Muscle of leg (tissue), 3 donors: ENCODE measurements at regions not wholly inside any gene's neighbourhood (a gene's known extent, or its start where the extent isn't known, plus 50 kb on each side); places are given as distances from the start of the nearest gene placed in this dataset.

Experiments used
- DNase-seq: peaks from one replicate; pipeline ENCODE4 v3.0.0; 2013
- H3K27ac ChIP-seq: one replicate; pipeline ENCODE4 v1.5.1; 2013; ENCODE audit warnings: mild to moderate bottlenecking, low read length, control low read depth
- H3K27me3 ChIP-seq: one replicate; pipeline ENCODE4 v1.6.1; 2013; ENCODE audit warnings: low read length; ENCODE audit not compliant: control insufficient read depth, insufficient read depth
- H3K36me3 ChIP-seq: one replicate; pipeline ENCODE4 v1.6.1; 2013; ENCODE audit warnings: low read length; ENCODE audit not compliant: control insufficient read depth, insufficient read depth
- H3K4me1 ChIP-seq: one replicate; pipeline ENCODE4 v1.6.1; 2013; ENCODE audit warnings: low read length; ENCODE audit not compliant: control insufficient read depth, insufficient read depth
- H3K4me3 ChIP-seq: one replicate; pipeline ENCODE4 v1.5.1; 2013; ENCODE audit warnings: low read length, control low read depth
- H3K9me3 ChIP-seq: replicated peaks from 2 replicates; pipeline ENCODE4 v1.6.1; 2013; ENCODE audit warnings: low read depth, low read length; ENCODE audit not compliant: control insufficient read depth
- WGBS: methylation state at CpG from one replicate; pipeline ENCODE4 v1.1.5; 2013; ENCODE audit warnings: missing lambda C conversion rate; ENCODE audit not compliant: insufficient coverage; 5-methylcytosine and 5-hydroxymethylcytosine counted together

DNA sequence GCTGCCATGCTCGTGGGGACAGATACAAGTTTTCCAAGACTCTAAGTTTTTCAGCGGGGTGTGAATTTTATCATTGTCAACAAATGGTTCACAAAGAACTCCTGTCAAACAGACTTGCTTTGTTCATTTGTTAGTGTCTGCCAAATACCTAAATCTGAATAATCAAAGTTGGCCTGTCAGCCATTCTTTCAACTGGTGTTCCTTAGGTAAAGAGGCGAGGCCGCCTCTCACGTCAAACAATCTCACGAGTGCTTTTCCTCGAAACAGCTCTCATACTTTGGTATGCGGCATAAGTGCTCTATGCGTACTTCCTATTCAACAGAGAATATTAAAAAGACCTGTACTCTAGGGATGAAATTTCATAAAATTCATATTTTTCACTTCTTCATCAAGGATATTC lies 51.4 kb upstream of the KANK4 start:
- Histone ChIP-seq H3K4me1 (peaks cover 4% of the 10 kb centered on the region), H3K36me3 (no peaks in the 10 kb centered on the region), H3K27ac (no peak overlapping the region), H3K27me3 (no peaks in the 10 kb centered on the region), H3K9me3 (peaks cover 3% of the 10 kb centered on the region), H3K4me3 (no peak overlapping the region)
- DNase-seq = no peak
- WGBS = no CpG with 5 or more reads among the region's 9 CpGs

DNA sequence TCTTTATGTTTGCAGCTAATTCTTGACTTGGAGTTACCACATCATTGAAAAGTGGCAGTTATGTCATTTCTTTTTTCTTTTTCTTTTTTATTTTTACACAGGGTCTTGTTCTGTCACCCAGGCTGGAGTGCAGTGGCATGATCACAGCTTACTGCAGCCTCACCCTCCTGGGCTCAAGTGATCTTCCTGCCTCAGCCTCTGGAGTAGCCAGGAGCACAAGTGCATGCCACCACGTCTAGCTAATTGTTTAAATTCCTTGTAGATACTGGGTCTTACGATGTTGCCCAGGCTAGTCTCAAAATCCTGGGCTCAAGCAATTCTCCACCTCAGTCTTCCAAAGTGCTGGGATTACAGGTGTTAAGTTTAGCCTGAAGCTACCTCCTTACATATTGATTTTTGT lies 52.1 kb upstream of the KANK4 start:
- WGBS = no CpG with 5 or more reads among the region's 2 CpGs
- Histone ChIP-seq H3K27ac (no peak overlapping the region), H3K9me3 (peaks cover 3% of the 10 kb centered on the region), H3K36me3 (no peaks in the 10 kb centered on the region), H3K27me3 (no peaks in the 10 kb centered on the region), H3K4me1 (peaks cover 4% of the 10 kb centered on the region), H3K4me3 (no peak overlapping the region)
- DNase-seq = no peak

DNA sequence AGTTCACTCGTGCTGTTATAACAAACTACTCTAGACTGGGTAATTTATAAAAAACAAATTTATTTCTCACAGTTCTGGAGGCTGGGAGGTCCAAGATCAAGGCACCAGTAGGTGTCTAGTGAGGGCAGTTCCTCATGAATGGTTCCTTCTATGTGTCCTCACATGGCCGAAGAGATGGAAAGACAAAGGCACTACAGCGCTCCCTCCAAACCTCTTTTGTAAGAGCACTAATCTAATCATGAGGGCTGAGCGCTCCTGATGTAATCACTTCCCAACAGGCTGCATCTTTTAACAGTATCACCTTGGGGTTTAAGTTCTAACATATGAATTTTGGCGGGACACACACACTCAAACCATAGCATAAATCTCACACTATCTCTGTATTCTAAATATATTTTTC lies 54.0 kb upstream of the KANK4 start:
- no peak overlapping the region for H3K27ac ChIP-seq
- peaks cover 13% of the 10 kb centered on the region for H3K4me1 ChIP-seq
- no peak for DNase-seq
- H3K4me3 ChIP-seq = no peak overlapping the region
- H3K36me3 ChIP-seq = no peaks in the 10 kb centered on the region
- no peaks in the 10 kb centered on the region for H3K9me3 ChIP-seq
- H3K27me3 ChIP-seq = no peaks in the 10 kb centered on the region
- no CpG with 5 or more reads among the region's 5 CpGs for WGBS

DNA sequence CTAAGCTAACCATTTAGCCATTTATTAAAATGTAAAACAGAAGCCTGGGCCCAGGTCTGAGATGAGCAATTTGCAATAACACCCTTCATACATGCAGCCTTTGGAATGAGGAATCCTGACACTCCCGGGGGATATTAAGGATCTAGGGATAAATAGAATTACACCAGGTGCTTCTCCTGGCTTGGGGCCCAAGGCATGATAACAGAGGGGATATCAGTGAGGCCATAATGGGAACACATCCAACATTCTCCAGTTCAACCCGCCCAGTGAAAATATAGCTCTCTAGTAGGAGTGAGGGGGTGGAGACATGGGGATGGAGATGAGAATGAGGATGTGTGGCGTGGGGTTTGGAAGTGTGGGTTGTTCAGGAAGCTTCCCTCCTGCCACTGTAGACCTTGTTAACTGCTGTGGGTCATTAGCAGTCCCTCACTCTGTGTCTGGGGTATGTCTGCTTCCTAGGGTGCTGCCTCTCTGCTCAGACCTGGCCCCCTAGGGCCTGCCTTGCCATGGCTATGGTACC lies 57.9 kb upstream of the KANK4 start:
- Histone ChIP-seq H3K4me3 (no peak overlapping the region), H3K27ac (no peak overlapping the region), H3K36me3 (no peaks in the 10 kb centered on the region), H3K4me1 (peaks cover 14% of the 10 kb centered on the region), H3K9me3 (no peaks in the 10 kb centered on the region), H3K27me3 (no peaks in the 10 kb centered on the region)
- peak; percentile 34 for DNase-seq
- no CpG with 5 or more reads among the region's 3 CpGs for WGBS

DNA sequence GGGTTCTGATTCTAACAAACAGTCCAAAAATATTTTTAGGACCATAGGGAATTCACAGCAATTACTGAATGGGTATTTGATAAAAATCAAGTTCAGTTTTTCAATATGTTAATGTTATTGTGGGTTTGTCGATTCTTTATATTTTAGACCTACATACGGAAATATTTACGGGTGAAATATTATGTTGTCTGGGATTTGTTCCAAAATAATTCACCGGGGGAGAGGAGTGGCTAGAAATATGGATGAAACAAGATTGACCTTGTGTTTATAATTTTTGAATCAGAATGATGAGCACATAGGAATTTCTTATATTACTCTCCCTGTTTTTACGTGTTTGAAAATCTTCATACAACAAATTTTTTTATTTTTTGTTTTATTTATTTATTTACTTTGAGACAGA lies 56.7 kb upstream of the USP1 start:
- no peaks in the 10 kb centered on the region for H3K27me3 ChIP-seq
- H3K4me3 ChIP-seq = no peak overlapping the region
- H3K4me1 ChIP-seq = peaks cover 27% of the 10 kb centered on the region
- DNase-seq = peak; percentile 70
- H3K36me3 ChIP-seq = no peaks in the 10 kb centered on the region
- no CpG with 5 or more reads among the region's 5 CpGs for WGBS
- no peaks in the 10 kb centered on the region for H3K9me3 ChIP-seq
- no peak overlapping the region for H3K27ac ChIP-seq

DNA sequence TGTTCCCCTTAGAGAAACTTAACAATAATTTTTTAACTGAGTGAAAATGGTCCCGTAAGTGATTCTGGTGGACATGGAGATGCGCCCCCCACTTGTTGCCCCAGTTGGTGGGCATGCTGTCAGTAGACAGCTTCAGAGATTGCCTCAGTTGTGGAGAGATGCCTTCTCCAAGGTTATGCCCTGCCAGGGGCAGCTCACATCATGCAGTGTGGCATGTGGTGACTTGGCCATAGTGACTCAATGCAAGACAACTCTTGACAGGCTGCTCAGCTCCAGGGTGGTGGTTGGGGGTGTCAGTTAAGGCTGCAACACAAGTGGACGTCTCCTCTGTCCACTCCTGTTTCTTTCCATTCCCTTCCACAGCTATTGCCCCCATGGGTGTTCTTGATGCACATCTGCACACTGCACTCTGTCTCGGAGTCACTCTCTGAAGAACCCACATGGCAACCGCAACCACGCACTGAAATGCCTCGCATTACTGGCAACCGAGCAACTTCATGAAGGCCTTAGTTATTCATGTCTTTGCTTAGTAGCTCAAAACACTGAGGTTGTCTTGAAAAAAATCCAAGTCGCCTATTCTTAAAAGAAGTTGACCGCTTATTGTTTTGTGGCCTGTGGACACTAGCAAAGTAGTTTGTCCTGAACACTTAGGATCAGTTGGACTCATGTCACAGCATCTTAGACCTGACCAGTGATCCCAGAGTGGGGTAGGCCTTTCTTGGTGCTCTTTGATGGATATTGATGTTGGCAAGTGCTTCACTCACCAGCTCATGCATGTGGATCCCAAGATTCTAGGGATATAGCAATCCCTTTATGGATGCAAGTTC lies 54.8 kb upstream of the USP1 start:
- DNase-seq = no peak
- H3K36me3 ChIP-seq = no peaks in the 10 kb centered on the region
- H3K27me3 ChIP-seq = no peaks in the 10 kb centered on the region
- no peaks in the 10 kb centered on the region for H3K9me3 ChIP-seq
- 53% methylated on average over 6 of the region's 10 CpGs for WGBS
- peaks cover 29% of the 10 kb centered on the region for H3K4me1 ChIP-seq
- H3K4me3 ChIP-seq = no peak overlapping the region
- peak overlapping the region; percentile 4 for H3K27ac ChIP-seq

DNA sequence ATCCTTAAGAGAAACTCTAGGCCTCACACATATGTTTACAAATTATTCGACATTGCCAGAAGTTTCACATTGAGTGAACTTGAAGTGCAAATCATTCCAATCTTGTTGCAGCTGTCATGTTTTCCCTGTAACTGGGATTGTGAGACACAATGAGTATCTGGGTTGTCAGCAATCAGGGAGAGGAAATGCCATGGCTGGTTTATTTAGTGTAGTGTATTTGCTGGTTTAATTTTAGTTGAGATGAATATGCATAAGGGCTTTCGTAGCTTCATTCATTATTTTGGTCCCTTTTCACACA lies 54.2 kb upstream of the USP1 start:
- Histone ChIP-seq H3K27ac (no peak overlapping the region), H3K4me3 (no peak overlapping the region), H3K27me3 (no peaks in the 10 kb centered on the region), H3K36me3 (no peaks in the 10 kb centered on the region), H3K9me3 (no peaks in the 10 kb centered on the region), H3K4me1 (peaks cover 24% of the 10 kb centered on the region)
- DNase-seq = peak; percentile 72
- WGBS = no CpG with 5 or more reads among the region's 2 CpGs

DNA sequence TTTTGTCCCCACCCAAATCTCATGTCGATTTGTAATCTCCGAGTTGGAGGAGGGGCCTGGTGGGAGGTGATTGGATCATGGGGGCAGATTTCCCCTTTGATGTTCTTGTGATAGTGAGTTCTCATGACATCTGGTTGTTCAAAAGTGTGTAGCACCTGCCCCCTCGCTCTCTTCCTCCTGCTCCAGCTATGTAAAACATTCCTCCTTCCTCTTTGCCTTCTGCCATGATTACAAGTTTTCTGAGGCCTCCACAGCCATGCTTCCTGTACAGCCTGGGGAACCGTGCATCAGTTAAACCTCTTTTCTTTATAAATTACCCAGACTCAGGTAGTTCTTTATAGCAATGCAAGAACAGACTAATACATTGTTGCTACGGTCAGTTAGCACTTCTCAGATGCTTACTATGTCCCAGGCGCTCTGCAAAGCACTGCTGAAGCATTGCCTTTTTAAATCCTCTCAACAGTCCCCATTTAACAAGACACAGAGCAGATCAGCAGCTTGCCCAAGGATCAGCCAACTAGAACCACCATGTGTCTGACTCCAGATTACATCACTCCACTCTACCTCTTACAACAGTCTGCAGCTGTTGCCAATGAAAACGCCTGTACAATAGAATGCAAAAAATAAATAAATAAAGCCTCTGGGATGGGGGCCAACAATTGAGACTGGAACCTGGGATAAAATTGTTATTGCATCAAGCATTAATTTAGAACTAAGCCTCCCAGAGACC lies 52.4 kb upstream of the USP1 start:
- no peaks in the 10 kb centered on the region for H3K36me3 ChIP-seq
- H3K9me3 ChIP-seq = no peaks in the 10 kb centered on the region
- no peak overlapping the region for H3K4me3 ChIP-seq
- 44% methylated on average over 3 of the region's 7 CpGs for WGBS
- H3K4me1 ChIP-seq = peaks cover 21% of the 10 kb centered on the region
- H3K27me3 ChIP-seq = no peaks in the 10 kb centered on the region
- peak; percentile 95 for DNase-seq
- peak overlapping the region; percentile 55 for H3K27ac ChIP-seq

DNA sequence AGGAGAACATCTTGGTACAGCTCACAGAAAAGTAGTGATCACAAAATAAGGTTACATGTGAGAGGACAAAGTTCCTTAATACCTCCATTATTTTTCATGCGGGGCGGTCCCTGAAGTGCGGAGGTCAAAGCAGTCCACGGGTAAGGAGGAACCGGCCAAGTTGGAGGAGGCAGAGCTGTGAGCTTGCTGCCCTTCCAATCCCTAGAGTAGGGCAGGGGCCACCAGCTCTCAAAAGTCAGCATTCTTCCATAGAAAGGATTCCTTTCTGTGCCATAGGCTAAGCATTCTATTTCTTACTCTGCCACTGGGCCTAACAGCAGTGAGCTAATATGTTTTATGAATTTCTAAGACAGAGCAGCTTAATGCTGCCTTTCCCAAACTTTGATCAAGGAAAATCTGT lies 50.9 kb upstream of the USP1 start:
- Histone ChIP-seq H3K36me3 (no peaks in the 10 kb centered on the region), H3K4me3 (no peak overlapping the region), H3K4me1 (peaks cover 21% of the 10 kb centered on the region), H3K27me3 (no peaks in the 10 kb centered on the region), H3K9me3 (no peaks in the 10 kb centered on the region), H3K27ac (no peak overlapping the region)
- DNase-seq = no peak
- 62% methylated on average over 5 of the region's 5 CpGs for WGBS

DNA sequence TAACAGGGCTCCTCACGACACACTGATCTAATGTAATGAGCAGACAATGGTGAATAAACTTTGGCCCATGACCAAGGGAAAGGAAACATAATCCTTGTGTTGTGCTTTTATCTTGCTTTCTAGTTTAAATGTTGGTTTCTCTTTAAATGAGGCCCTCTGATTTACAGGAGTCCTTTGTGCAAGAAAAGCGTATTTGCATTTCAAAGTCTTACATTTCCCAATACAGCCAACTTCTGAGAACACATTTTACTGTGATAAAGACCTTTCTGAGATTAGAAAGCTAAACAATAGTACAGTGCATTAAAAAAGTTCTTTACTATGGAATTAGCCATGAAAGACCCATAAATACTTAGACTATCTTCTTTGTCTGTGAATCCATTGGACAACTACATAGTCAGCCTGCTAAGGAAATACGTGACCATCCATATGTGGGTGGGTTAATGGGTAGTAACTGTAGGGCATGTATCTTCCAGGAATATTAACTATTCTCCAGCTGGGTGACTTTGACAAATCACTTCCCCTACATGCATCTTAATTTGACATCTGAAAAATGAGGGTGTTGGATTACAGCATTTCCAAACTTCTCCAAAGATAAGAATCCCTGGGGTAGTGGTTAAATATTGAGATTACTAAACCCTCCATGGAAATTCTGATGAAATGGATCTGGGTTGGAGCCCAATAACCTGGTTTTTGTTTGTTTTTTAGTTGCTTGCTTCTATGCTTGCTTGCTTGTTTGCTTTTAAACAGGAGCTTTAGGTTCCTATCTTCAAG lies 50.3 kb upstream of the USP1 start:
- Histone ChIP-seq H3K27ac (no peak overlapping the region), H3K27me3 (no peaks in the 10 kb centered on the region), H3K4me1 (peaks cover 21% of the 10 kb centered on the region), H3K36me3 (no peaks in the 10 kb centered on the region), H3K9me3 (no peaks in the 10 kb centered on the region), H3K4me3 (no peak overlapping the region)
- no CpG with 5 or more reads among the region's 3 CpGs for WGBS
- peak; percentile 54 for DNase-seq
